ENCODE measurements at regions not wholly inside any gene's neighbourhood (a gene's known extent, or its start where the extent isn't known, plus 50 kb on each side); places are given as distances from the start of the nearest gene placed in this dataset.

DNA sequence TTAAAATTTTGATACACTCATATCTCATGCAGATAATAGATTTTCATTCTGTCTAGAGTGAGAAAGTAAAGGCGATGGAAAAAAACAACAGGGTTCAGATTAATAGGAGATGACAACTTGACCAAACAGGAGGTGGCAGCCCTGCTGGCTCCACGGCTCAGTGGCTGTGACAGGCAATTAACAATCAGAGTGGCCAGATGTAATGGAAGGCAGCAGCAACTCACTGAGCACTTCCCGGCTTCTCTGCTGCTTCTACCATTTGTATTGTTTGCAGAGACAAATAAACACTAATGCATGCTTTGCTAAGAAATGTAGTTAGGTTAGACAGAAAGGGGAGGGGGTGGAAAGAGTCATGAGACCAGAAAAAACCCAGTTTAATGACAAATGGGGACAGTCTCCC lies 473.0 kb upstream of the SLC10A2 start:
- Histone ChIP-seq H3K9me3 (ENCODE audit: control insufficient read depth in 5 of 5, low read length in 5 of 5) (peaks cover 0 to 8% (median 3%) of the 10 kb centered on the region in 5 donors), H3K36me3 (ENCODE audit: control insufficient read depth in 5 of 5, insufficient read depth in 5 of 5, low read length in 5 of 5) (no peaks in the 10 kb centered on the region), H3K9ac (ENCODE audit: low read length in 5 of 5) (no peak overlapping the region), H3K4me3 (ENCODE audit: low read depth in 1 of 5, low read length in 5 of 5) (no peak overlapping the region), H3K4me1 (ENCODE audit: control insufficient read depth in 5 of 5, insufficient read depth in 5 of 5, low read length in 5 of 5) (peaks cover 0 to 4% (median 0%) of the 10 kb centered on the region in 5 donors), H3K27me3 (ENCODE audit: control insufficient read depth in 5 of 5, insufficient read depth in 4 of 5, low read length in 5 of 5) (no peaks in the 10 kb centered on the region), H3K27ac (ENCODE audit: low read depth, low read length) (no peak overlapping the region)

DNA sequence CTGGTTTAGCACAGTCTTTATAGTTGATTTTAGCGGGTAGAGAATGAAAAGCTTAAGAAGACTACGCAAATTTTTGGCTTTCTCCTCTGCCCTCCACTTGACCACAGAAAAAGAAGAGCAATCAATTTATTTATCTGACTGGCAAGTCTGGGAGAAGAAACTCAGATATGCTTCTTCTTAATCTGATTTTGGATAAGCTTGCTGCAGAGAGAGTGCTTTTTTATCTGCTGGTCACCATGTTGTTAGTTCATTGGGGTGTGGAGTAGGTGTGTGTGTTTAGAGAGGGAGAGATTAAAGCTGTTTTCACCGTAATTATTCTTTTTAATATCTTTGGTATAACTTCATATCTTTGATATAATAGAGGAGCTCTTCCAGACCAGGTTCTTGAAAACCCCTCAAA lies 471.4 kb upstream of the SLC10A2 start:
- H3K36me3 ChIP-seq (ENCODE audit: control insufficient read depth in 5 of 5, insufficient read depth in 5 of 5, low read length in 5 of 5), result no peaks in the 10 kb centered on the region
- H3K9me3 ChIP-seq (ENCODE audit: control insufficient read depth in 5 of 5, low read length in 5 of 5), result peaks cover 0 to 2% (median 0%) of the 10 kb centered on the region in 5 donors
- H3K27ac ChIP-seq (ENCODE audit: low read depth, low read length), result no peak overlapping the region
- H3K4me1 ChIP-seq (ENCODE audit: control insufficient read depth in 5 of 5, insufficient read depth in 5 of 5, low read length in 5 of 5), result peaks cover 0 to 4% (median 0%) of the 10 kb centered on the region in 5 donors
- H3K27me3 ChIP-seq (ENCODE audit: control insufficient read depth in 5 of 5, insufficient read depth in 4 of 5, low read length in 5 of 5), result no peaks in the 10 kb centered on the region
- no peak overlapping the region for H3K4me3 ChIP-seq (ENCODE audit: low read depth in 1 of 5, low read length in 5 of 5)
- H3K9ac ChIP-seq (ENCODE audit: low read length in 5 of 5), result no peak overlapping the region

DNA sequence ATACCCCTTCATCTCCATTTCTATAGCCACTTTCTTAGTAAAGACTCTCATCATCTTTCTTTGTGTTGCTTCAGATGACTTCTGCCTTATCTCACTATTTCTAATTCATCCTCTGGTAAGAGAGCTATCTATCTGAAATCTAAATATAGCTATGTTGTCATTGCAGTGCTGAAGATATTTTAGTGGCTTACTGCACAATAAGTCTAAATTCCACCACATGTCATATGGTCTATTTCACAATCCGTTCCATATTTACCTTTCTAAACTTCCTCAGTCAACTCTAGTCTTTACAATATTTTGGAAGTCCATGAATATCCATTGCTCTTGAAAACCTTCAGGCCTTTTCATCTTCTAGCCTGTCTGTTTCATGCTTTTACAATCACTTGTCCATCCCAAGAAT lies 465.1 kb upstream of the SLC10A2 start:
- Histone ChIP-seq H3K36me3 (ENCODE audit: control insufficient read depth in 5 of 5, insufficient read depth in 5 of 5, low read length in 5 of 5) (no peaks in the 10 kb centered on the region), H3K4me3 (ENCODE audit: low read depth in 1 of 5, low read length in 5 of 5) (no peak overlapping the region), H3K9ac (ENCODE audit: low read length in 5 of 5) (no peak overlapping the region), H3K4me1 (ENCODE audit: control insufficient read depth in 5 of 5, insufficient read depth in 5 of 5, low read length in 5 of 5) (peaks cover 0 to 4% (median 0%) of the 10 kb centered on the region in 5 donors), H3K9me3 (ENCODE audit: control insufficient read depth in 5 of 5, low read length in 5 of 5) (no peaks in the 10 kb centered on the region), H3K27me3 (ENCODE audit: control insufficient read depth in 5 of 5, insufficient read depth in 4 of 5, low read length in 5 of 5) (no peaks in the 10 kb centered on the region), H3K27ac (ENCODE audit: low read depth, low read length) (no peak overlapping the region)

DNA sequence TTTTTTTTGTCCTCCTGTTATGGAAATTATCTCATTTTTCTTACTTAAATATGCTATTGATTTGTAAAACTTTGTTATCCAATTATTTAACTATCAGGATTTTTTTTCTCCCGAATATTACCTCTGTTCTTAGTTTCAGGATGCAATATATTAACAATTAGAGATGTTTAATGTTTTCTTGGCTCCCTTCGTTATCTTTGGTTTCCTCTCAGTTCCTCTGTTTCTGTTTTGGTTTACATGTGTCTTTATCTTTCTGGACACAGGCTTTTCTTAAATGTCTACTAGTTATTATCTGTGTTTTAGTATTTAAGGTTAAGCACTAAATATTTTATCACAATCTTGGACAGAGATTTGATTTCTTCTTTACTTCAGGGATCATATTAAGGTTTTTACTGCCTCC lies 462.2 kb upstream of the SLC10A2 start:
- Histone ChIP-seq H3K27ac (ENCODE audit: low read depth, low read length) (no peak overlapping the region), H3K9me3 (ENCODE audit: control insufficient read depth in 5 of 5, low read length in 5 of 5) (no peaks in the 10 kb centered on the region), H3K4me1 (ENCODE audit: control insufficient read depth in 5 of 5, insufficient read depth in 5 of 5, low read length in 5 of 5) (no peaks in the 10 kb centered on the region), H3K36me3 (ENCODE audit: control insufficient read depth in 5 of 5, insufficient read depth in 5 of 5, low read length in 5 of 5) (no peaks in the 10 kb centered on the region), H3K27me3 (ENCODE audit: control insufficient read depth in 5 of 5, insufficient read depth in 4 of 5, low read length in 5 of 5) (no peaks in the 10 kb centered on the region), H3K9ac (ENCODE audit: low read length in 5 of 5) (no peak overlapping the region), H3K4me3 (ENCODE audit: low read depth in 1 of 5, low read length in 5 of 5) (no peak overlapping the region)

DNA sequence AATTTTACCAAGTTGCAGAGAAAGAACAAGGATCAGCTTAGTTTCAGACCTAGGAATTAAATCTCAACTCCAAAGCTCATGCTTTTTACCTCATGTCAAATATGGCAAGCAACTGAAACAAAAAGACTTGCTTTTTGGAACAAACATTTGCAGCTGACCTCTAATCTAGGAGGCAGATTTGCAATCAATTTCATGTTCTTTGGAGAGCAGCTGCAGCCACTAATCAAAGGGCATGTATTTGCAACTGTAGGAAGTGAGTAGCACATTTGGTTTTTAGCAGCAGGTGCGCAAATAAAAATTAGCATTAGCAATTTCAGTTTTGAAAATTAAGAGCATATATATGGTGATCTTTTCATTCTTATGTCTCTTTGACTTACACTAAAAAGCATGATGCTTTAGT lies 459.3 kb upstream of the SLC10A2 start:
- Histone ChIP-seq H3K36me3 (ENCODE audit: control insufficient read depth in 5 of 5, insufficient read depth in 5 of 5, low read length in 5 of 5) (no peaks in the 10 kb centered on the region), H3K9ac (ENCODE audit: low read length in 5 of 5) (no peak overlapping the region), H3K4me3 (ENCODE audit: low read depth in 1 of 5, low read length in 5 of 5) (no peak overlapping the region), H3K9me3 (ENCODE audit: control insufficient read depth in 5 of 5, low read length in 5 of 5) (no peaks in the 10 kb centered on the region), H3K27ac (ENCODE audit: low read depth, low read length) (no peak overlapping the region), H3K27me3 (ENCODE audit: control insufficient read depth in 5 of 5, insufficient read depth in 4 of 5, low read length in 5 of 5) (no peaks in the 10 kb centered on the region), H3K4me1 (ENCODE audit: control insufficient read depth in 5 of 5, insufficient read depth in 5 of 5, low read length in 5 of 5) (no peaks in the 10 kb centered on the region)

DNA sequence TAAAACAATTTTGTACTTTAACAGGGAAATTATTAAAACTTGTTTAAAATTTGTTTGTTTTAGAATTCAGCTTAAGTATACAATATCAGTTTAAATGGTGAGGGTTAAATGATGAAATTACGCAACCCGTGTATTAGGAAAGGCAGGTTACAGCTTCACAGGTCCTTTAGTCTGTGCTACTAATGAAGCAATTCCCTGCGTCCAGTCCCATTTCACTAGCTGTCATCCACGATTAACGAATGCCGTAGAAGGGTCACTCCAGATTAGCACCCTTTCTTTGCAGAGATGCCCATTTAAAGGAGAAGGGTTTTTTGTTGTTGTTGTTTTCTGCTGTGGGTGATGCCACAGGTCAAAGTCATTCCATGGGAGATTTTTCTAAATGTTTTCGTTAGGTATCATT lies 457.6 kb upstream of the SLC10A2 start:
- Histone ChIP-seq H3K36me3 (ENCODE audit: control insufficient read depth in 5 of 5, insufficient read depth in 5 of 5, low read length in 5 of 5) (no peaks in the 10 kb centered on the region), H3K9ac (ENCODE audit: low read length in 5 of 5) (no peak overlapping the region), H3K27me3 (ENCODE audit: control insufficient read depth in 5 of 5, insufficient read depth in 4 of 5, low read length in 5 of 5) (no peaks in the 10 kb centered on the region), H3K27ac (ENCODE audit: low read depth, low read length) (no peak overlapping the region), H3K4me1 (ENCODE audit: control insufficient read depth in 5 of 5, insufficient read depth in 5 of 5, low read length in 5 of 5) (no peaks in the 10 kb centered on the region), H3K4me3 (ENCODE audit: low read depth in 1 of 5, low read length in 5 of 5) (no peak overlapping the region), H3K9me3 (ENCODE audit: control insufficient read depth in 5 of 5, low read length in 5 of 5) (no peaks in the 10 kb centered on the region)

DNA sequence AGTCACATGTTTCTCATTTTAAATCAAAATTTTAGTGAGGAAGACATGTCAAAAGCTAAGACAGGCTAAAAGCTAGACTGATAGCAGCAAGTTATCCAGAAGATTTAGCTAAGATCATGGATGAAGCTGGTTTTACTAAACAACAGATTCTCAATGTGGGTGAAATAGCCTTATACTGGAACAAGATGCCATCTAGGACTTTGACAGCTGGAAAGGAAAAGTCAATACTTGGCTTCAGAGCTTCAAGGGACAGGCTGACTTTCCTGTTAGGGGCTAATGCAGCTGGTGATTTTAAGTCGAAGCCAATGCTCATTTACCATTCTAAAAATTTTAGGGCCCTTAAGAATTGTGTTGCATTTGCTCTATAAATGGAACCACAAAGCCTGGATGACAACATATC lies 455.3 kb upstream of the SLC10A2 start:
- no peak overlapping the region for H3K27ac ChIP-seq (ENCODE audit: low read depth, low read length)
- H3K9ac ChIP-seq (ENCODE audit: low read length in 5 of 5), result no peak overlapping the region
- no peaks in the 10 kb centered on the region for H3K36me3 ChIP-seq (ENCODE audit: control insufficient read depth in 5 of 5, insufficient read depth in 5 of 5, low read length in 5 of 5)
- no peak overlapping the region for H3K4me3 ChIP-seq (ENCODE audit: low read depth in 1 of 5, low read length in 5 of 5)
- H3K27me3 ChIP-seq (ENCODE audit: control insufficient read depth in 5 of 5, insufficient read depth in 4 of 5, low read length in 5 of 5), result no peaks in the 10 kb centered on the region
- H3K9me3 ChIP-seq (ENCODE audit: control insufficient read depth in 5 of 5, low read length in 5 of 5), result no peaks in the 10 kb centered on the region
- H3K4me1 ChIP-seq (ENCODE audit: control insufficient read depth in 5 of 5, insufficient read depth in 5 of 5, low read length in 5 of 5), result no peaks in the 10 kb centered on the region

DNA sequence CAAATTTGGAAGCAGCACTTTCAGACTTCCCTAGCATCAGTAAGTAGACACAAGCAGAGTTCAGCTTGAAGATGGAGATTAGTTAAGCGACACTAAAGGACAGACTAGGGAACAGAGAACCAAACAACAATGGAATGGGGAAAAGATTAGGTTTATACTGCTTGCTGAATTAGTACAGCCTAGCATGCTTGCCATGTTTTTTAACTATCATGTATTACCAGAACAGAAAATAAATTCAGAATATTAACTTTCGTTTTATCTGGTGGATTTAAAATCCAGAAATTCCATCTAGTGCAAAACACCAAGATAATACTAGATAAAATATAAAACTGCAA lies 451.5 kb upstream of the SLC10A2 start:
- Histone ChIP-seq H3K36me3 (ENCODE audit: control insufficient read depth in 5 of 5, insufficient read depth in 5 of 5, low read length in 5 of 5) (no peaks in the 10 kb centered on the region), H3K9me3 (ENCODE audit: control insufficient read depth in 5 of 5, low read length in 5 of 5) (no peaks in the 10 kb centered on the region), H3K27me3 (ENCODE audit: control insufficient read depth in 5 of 5, insufficient read depth in 4 of 5, low read length in 5 of 5) (no peaks in the 10 kb centered on the region), H3K9ac (ENCODE audit: low read length in 5 of 5) (no peak overlapping the region), H3K4me3 (ENCODE audit: low read depth in 1 of 5, low read length in 5 of 5) (no peak overlapping the region), H3K4me1 (ENCODE audit: control insufficient read depth in 5 of 5, insufficient read depth in 5 of 5, low read length in 5 of 5) (no peaks in the 10 kb centered on the region), H3K27ac (ENCODE audit: low read depth, low read length) (no peak overlapping the region)

DNA sequence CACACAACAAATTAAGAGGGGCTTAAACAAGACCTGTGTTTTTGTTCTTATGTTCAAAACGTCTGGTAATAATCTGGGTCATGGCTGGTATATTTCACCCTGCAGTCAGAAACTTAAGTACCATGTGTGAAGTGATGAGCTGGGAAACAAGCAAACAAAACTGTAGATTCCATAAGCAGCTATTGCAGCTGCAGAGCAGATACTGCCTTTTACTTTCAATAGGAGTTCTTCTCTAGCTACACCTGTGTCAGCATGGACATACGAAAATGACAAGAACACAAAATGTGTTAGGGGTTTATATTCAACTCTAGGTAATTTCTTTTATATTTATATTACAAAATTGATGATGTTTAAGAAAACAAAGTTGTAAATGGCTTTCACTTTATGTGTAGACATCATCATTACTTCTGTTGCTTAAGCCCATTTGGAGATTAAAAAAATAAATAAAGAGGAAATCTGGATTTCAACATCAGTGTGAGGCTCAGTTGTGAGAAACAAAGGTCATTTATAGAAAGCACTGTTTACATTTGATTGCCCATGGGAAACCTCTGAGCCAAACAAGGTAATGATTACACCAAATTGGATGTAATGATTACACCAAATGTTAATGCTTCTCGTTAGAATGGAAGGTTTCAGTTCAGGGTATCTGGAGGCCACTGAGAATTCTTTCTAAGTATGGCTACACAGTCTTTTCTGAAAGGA lies 451.0 kb upstream of the SLC10A2 start:
- H3K36me3 ChIP-seq (ENCODE audit: control insufficient read depth in 5 of 5, insufficient read depth in 5 of 5, low read length in 5 of 5), result no peaks in the 10 kb centered on the region
- no peak overlapping the region for H3K27ac ChIP-seq (ENCODE audit: low read depth, low read length)
- no peak overlapping the region for H3K9ac ChIP-seq (ENCODE audit: low read length in 5 of 5)
- no peaks in the 10 kb centered on the region for H3K27me3 ChIP-seq (ENCODE audit: control insufficient read depth in 5 of 5, insufficient read depth in 4 of 5, low read length in 5 of 5)
- no peaks in the 10 kb centered on the region for H3K4me1 ChIP-seq (ENCODE audit: control insufficient read depth in 5 of 5, insufficient read depth in 5 of 5, low read length in 5 of 5)
- H3K4me3 ChIP-seq (ENCODE audit: low read depth in 1 of 5, low read length in 5 of 5), result no peak overlapping the region
- no peaks in the 10 kb centered on the region for H3K9me3 ChIP-seq (ENCODE audit: control insufficient read depth in 5 of 5, low read length in 5 of 5)

DNA sequence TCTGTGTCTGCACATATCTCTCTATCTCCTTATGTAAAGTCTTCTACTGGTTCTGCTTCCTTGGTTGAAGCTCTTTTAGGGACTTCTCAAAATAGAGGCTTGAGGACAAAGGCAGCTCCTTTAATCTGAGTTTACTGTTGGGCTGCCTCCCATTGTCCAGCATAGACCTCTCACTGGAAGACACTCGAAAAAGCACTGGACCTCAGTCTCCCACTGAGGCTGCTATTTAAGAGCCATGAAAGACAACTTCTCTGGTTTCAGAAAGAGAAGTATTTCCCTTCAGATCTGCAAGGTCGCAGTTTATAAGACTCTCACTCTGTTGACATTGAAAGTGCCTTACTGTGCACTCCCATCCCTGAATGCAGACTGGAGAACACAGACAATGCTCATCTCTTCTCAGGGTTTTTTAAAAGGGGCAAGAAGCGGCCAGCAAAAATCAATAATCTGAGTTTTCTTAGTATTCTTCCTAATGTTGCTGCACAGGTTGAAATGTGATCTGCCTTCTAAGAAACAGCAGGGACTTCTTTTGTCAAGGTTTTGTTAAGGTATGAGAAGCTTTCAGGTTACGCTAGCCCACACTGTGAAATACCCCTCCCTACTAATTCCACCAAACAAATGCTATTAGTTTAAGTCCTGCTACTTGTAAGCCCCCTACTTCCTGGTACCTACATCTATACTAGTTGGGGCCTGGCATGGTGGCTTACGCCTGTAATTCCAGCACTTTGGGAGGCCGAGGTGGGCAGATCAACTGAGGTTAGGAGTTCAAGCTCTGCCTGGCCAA lies 450.0 kb upstream of the SLC10A2 start:
- Histone ChIP-seq H3K9me3 (ENCODE audit: control insufficient read depth in 5 of 5, low read length in 5 of 5) (no peaks in the 10 kb centered on the region), H3K36me3 (ENCODE audit: control insufficient read depth in 5 of 5, insufficient read depth in 5 of 5, low read length in 5 of 5) (no peaks in the 10 kb centered on the region), H3K4me1 (ENCODE audit: control insufficient read depth in 5 of 5, insufficient read depth in 5 of 5, low read length in 5 of 5) (no peaks in the 10 kb centered on the region), H3K27ac (ENCODE audit: low read depth, low read length) (no peak overlapping the region), H3K27me3 (ENCODE audit: control insufficient read depth in 5 of 5, insufficient read depth in 4 of 5, low read length in 5 of 5) (no peaks in the 10 kb centered on the region), H3K4me3 (ENCODE audit: low read depth in 1 of 5, low read length in 5 of 5) (no peak overlapping the region), H3K9ac (ENCODE audit: low read length in 5 of 5) (no peak overlapping the region)

Measured in subcutaneous abdominal adipose tissue (tissue), 5 donors.